ENCODE measurements at regions not wholly inside any gene's neighbourhood (a gene's known extent, or its start where the extent isn't known, plus 50 kb on each side); places are given as distances from the start of the nearest gene placed in this dataset.

DNA sequence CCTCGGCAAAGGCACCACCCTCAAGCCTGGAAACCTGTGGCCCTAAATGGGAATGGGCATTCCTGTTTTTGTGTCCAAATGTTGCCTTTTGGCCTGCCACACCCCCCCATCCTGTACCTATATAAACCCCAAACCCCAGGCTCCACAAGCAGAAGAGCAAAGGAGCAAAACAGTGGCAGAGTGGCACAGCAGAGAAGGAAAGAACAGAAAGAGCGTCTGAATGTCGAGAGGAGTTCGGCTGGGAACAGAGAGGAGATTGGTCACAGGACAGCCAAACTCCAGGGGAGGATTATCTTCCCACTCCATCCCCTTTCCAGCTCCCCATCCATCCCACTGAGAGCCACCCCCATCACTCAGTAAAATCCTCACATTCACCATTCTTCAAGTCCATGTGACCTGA lies 58.0 kb upstream of the PREP start (continued):
- no peak for TF ChIP-seq RBM22 (optimal IDR thresholded peaks at IDR 0.05; ENCODE audit: low read length)

- Histone ChIP-seq H3K9ac (ENCODE audit: insufficient read depth, low read depth, low read length) (no peak overlapping the region), H3K27ac (ENCODE audit: extremely low read length, insufficient read depth, low read length) (no peak overlapping the region), H3K4me1 (ENCODE audit: insufficient read depth, low read length) (no peaks in the 10 kb centered on the region), H4K20me1 (ENCODE audit: insufficient read depth, low read length) (no peaks in the 10 kb centered on the region), H3K9me3 (ENCODE audit: low read length) (no peaks in the 10 kb centered on the region), H3K36me3 (replicated peaks in 1 of 2; ENCODE audit: control insufficient read depth in 1 of 2, insufficient read depth in 2 of 2, low read length in 2 of 2) (no peaks in the 10 kb centered on the region), H3K79me2 (ENCODE audit: insufficient read depth, low read length) (no peaks in the 10 kb centered on the region), H3K4me3 (replicated peaks in 1 of 3; ENCODE audit: insufficient read depth in 1 of 3, low read depth in 2 of 3, low read length in 3 of 3) (no peak overlapping the region), H3K4me2 (ENCODE audit: low read depth, low read length) (no peak overlapping the region), H2AFZ (ENCODE audit: low read length) (no peak overlapping the region), H3K27me3 (ENCODE audit: control insufficient read depth in 1 of 2, insufficient read depth in 2 of 2, low read length in 2 of 2) (peaks cover 0 to 10% of the 10 kb centered on the region in 2 experiments; a peak in 2 of 5 replicates)
- CTCF ChIA-PET (ENCODE audit: low intra/inter-chr PET ratio, low total read pairs), result no interaction called here
- POLR2A ChIA-PET, result no interaction called here
- in situ Hi-C loops (cut with HindIII; ENCODE audit: extremely low pct_ligation_motif_present, low pct_unique_long_range_greater_than_20kb) (no loop called here), intact Hi-C loops (cut with micrococcal nuclease; ENCODE audit: unreplicated experiment) (no loop called here)
- ATAC-seq (no peak), FAIRE-seq (no peak), DNase-seq (ENCODE audit: low spot score) (no peak)
- TF ChIP-seq ZNF34 (CRISPR knock-in tag; IDR thresholded peaks at IDR 0.05; ENCODE audit: borderline replicate concordance), result no peak
- TF ChIP-seq SNAPC4 (CRISPR knock-in tag; IDR thresholded peaks at IDR 0.05), result no peak
- TF ChIP-seq ZNF44 (CRISPR knock-in tag; IDR thresholded peaks at IDR 0.05), result no peak
- no TSS peak for BruUV-seq (replicated peaks)
- WGBS (ENCODE audit: low lambda C conversion rate), result 30% methylated on average over 1 of the region's 1 CpG
Observed at GRCh38 chr6:105459864-105460263, 57.0 kb upstream of the PREP start.
